KMS-11 (cell line): ENCODE measurements at regions not wholly inside any gene's neighbourhood (a gene's known extent, or its start where the extent isn't known, plus 50 kb on each side); places are given as distances from the start of the nearest gene placed in this dataset.

Source experiments
- H2AFZ ChIP-seq: fragments of 200-600 bp; sonication (generic); 2 replicates; pipeline ENCODE4 v1.6.1; 2016; ENCODE audit warnings: antibody characterized with exemption, mixed run types, low read depth
- H3K27ac ChIP-seq: fragments of 200-600 bp; sonication (generic); 2 replicates; pipeline ENCODE4 v1.6.1; 2016; ENCODE audit warnings: mild to moderate bottlenecking, mixed run types
- H3K27me3 ChIP-seq: fragments of 200-600 bp; sonication (generic); 2 replicates; pipeline ENCODE4 v1.6.1; 2017; ENCODE audit warnings: mild to moderate bottlenecking, low read depth, mixed run types, moderate library complexity; ENCODE audit not compliant: insufficient read depth
- H3K36me3 ChIP-seq: fragments of 200-600 bp; sonication (generic); 2 replicates; pipeline ENCODE4 v1.6.1; 2017; ENCODE audit warnings: mild to moderate bottlenecking, mixed run types; ENCODE audit not compliant: insufficient read depth
- H3K4me1 ChIP-seq: fragments of 200-600 bp; sonication (generic); 2 replicates; pipeline ENCODE4 v1.6.1; 2016; ENCODE audit warnings: mild to moderate bottlenecking, low read depth, mixed run types; ENCODE audit not compliant: poor library complexity, severe bottlenecking
- H3K4me2 ChIP-seq: fragments of 200-600 bp; sonication (generic); 2 replicates; pipeline ENCODE4 v1.7.0; 2016; ENCODE audit warnings: mild to moderate bottlenecking, mixed run types
- H3K4me3 ChIP-seq: fragments of 200-600 bp; sonication (generic); IDR thresholded peaks from 2 replicates; pipeline ENCODE4 v1.6.1; 2017; ENCODE audit warnings: low read depth, low read length, mixed read lengths; ENCODE audit not compliant: insufficient read depth
- H3K79me2 ChIP-seq: fragments of 200-600 bp; sonication (generic); 2 replicates; pipeline ENCODE4 v1.6.1; 2016; ENCODE audit warnings: low read depth, mixed run types; ENCODE audit not compliant: insufficient read depth
- H3K9ac ChIP-seq: fragments of 200-600 bp; sonication (generic); 2 replicates; pipeline ENCODE4 v1.6.1; 2016; ENCODE audit warnings: mild to moderate bottlenecking, mixed run types
- H4K20me1 ChIP-seq: fragments of 200-600 bp; sonication (generic); 2 replicates; pipeline ENCODE4 v1.6.1; 2016; ENCODE audit warnings: mild to moderate bottlenecking, mixed run types; ENCODE audit not compliant: insufficient read depth
- CTCF ChIP-seq: fragments of 200-600 bp; sonication (generic); conservative IDR thresholded peaks from 2 replicates; pipeline ENCODE4 v1.6.1; 2017; ENCODE audit warnings: low read depth, mild to moderate bottlenecking, antibody characterized with exemption, low read length, moderate library complexity, mixed read lengths

GRCh38 chr6:156617376-156617775 lies 159.8 kb upstream of the ARID1B start:
- H3K4me2 ChIP-seq = no peak overlapping the region
- no peaks in the 10 kb centered on the region for H4K20me1 ChIP-seq
- no peak for TF ChIP-seq CTCF
- H3K9ac ChIP-seq = no peak overlapping the region
- no peak overlapping the region for H3K27ac ChIP-seq
- H3K36me3 ChIP-seq = no peaks in the 10 kb centered on the region
- no peaks in the 10 kb centered on the region for H3K27me3 ChIP-seq
- no peaks in the 10 kb centered on the region for H3K4me1 ChIP-seq
- H3K4me3 ChIP-seq = no peak overlapping the region
- H3K79me2 ChIP-seq = no peaks in the 10 kb centered on the region
- no peak overlapping the region for H2AFZ ChIP-seq

GRCh38 chr6:156616495-156616894 lies 160.7 kb upstream of the ARID1B start:
- H2AFZ ChIP-seq = no peak overlapping the region
- H3K4me1 ChIP-seq = no peaks in the 10 kb centered on the region
- no peaks in the 10 kb centered on the region for H3K36me3 ChIP-seq
- no peak for TF ChIP-seq CTCF
- H3K79me2 ChIP-seq = no peaks in the 10 kb centered on the region
- H3K27ac ChIP-seq = no peak overlapping the region
- H4K20me1 ChIP-seq = no peaks in the 10 kb centered on the region
- H3K4me3 ChIP-seq = no peak overlapping the region
- H3K9ac ChIP-seq = no peak overlapping the region
- H3K4me2 ChIP-seq = no peak overlapping the region
- H3K27me3 ChIP-seq = no peaks in the 10 kb centered on the region

GRCh38 chr6:156613996-156614395 lies 163.2 kb upstream of the ARID1B start:
- no peak overlapping the region for H3K4me2 ChIP-seq
- H3K4me3 ChIP-seq = no peak overlapping the region
- H3K36me3 ChIP-seq = no peaks in the 10 kb centered on the region
- H3K4me1 ChIP-seq = no peaks in the 10 kb centered on the region
- H3K27ac ChIP-seq = no peak overlapping the region
- no peaks in the 10 kb centered on the region for H3K27me3 ChIP-seq
- H2AFZ ChIP-seq = no peak overlapping the region
- no peak for TF ChIP-seq CTCF
- H3K9ac ChIP-seq = no peak overlapping the region
- H4K20me1 ChIP-seq = no peaks in the 10 kb centered on the region
- no peaks in the 10 kb centered on the region for H3K79me2 ChIP-seq

GRCh38 chr6:156612361-156612760 lies 164.8 kb upstream of the ARID1B start:
- no peaks in the 10 kb centered on the region for H4K20me1 ChIP-seq
- no peaks in the 10 kb centered on the region for H3K36me3 ChIP-seq
- H3K27me3 ChIP-seq = no peaks in the 10 kb centered on the region
- H3K79me2 ChIP-seq = no peaks in the 10 kb centered on the region
- TF ChIP-seq CTCF = no peak
- H3K4me2 ChIP-seq = no peak overlapping the region
- H3K27ac ChIP-seq = no peak overlapping the region
- no peak overlapping the region for H2AFZ ChIP-seq
- no peaks in the 10 kb centered on the region for H3K4me1 ChIP-seq
- no peak overlapping the region for H3K4me3 ChIP-seq
- H3K9ac ChIP-seq = no peak overlapping the region

GRCh38 chr6:156602066-156602385 lies 175.2 kb upstream of the ARID1B start:
- H3K4me1 ChIP-seq = peaks cover 22% of the 10 kb centered on the region
- H3K27ac ChIP-seq = peak overlapping the region; percentile 13; the same call in 1 of the 2 replicates
- H4K20me1 ChIP-seq = no peaks in the 10 kb centered on the region
- no peak for TF ChIP-seq CTCF
- H3K4me3 ChIP-seq = no peak overlapping the region
- no peaks in the 10 kb centered on the region for H3K27me3 ChIP-seq
- no peaks in the 10 kb centered on the region for H3K79me2 ChIP-seq
- H3K36me3 ChIP-seq = no peaks in the 10 kb centered on the region
- H3K4me2 ChIP-seq = peak overlapping the region; percentile 70
- H2AFZ ChIP-seq = peak overlapping the region; percentile 37; the same call in 1 of the 2 replicates
- H3K9ac ChIP-seq = peak overlapping the region; percentile 20; the same call in 1 of the 2 replicates
